Hepatocyte (in vitro differentiated cells): ENCODE measurements at regions not wholly inside any gene's neighbourhood (a gene's known extent, or its start where the extent isn't known, plus 50 kb on each side); places are given as distances from the start of the nearest gene placed in this dataset.

Source experiments
- DNase-seq: peaks from one replicate; pipeline ENCODE4 v3.0.0-alpha.2; 2016; ENCODE audit warnings: low spot score
- H2AFZ ChIP-seq: fragments of 200-600 bp; sonication (generic); 2 replicates; pipeline ENCODE4 v1.6.0; 2016; ENCODE audit warnings: antibody characterized with exemption, mild to moderate bottlenecking
- H3K27ac ChIP-seq: fragments of 200-600 bp; sonication (generic); 2 replicates; pipeline ENCODE4 v1.5.1; 2016; ENCODE audit warnings: mild to moderate bottlenecking
- H3K27me3 ChIP-seq: fragments of 200-600 bp; sonication (generic); 2 replicates; pipeline ENCODE4 v1.6.1; 2016
- H3K36me3 ChIP-seq: fragments of 200-600 bp; sonication (generic); replicated peaks from 2 replicates; pipeline ENCODE4 v1.5.1; 2016; ENCODE audit warnings: low read depth; ENCODE audit not compliant: insufficient read depth
- H3K4me1 ChIP-seq: fragments of 200-600 bp; sonication (generic); 2 replicates; pipeline ENCODE4 v1.5.1; 2016; ENCODE audit warnings: mild to moderate bottlenecking, moderate library complexity; ENCODE audit not compliant: insufficient read depth
- H3K4me2 ChIP-seq: fragments of 200-600 bp; sonication (generic); 2 replicates; pipeline ENCODE4 v1.6.0; 2016
- H3K4me3 ChIP-seq: fragments of 200-600 bp; sonication (generic); 2 replicates; pipeline ENCODE4 v1.5.1; 2016; ENCODE audit warnings: mild to moderate bottlenecking
- H3K79me2 ChIP-seq: fragments of 200-600 bp; sonication (generic); 2 replicates; pipeline ENCODE4 v1.6.0; 2017; ENCODE audit warnings: mild to moderate bottlenecking
- H3K9me2 ChIP-seq: fragments of 200-600 bp; sonication (generic); replicated peaks from 2 replicates; pipeline ENCODE4 v1.6.0; 2017; ENCODE audit warnings: mild to moderate bottlenecking; ENCODE audit not compliant: insufficient read depth
- H3K9me3 ChIP-seq: fragments of 200-600 bp; sonication (generic); 2 replicates; pipeline ENCODE4 v1.5.1; 2016; ENCODE audit warnings: low read depth, mild to moderate bottlenecking
- H4K20me1 ChIP-seq: fragments of 200-600 bp; sonication (generic); 2 replicates; pipeline ENCODE4 v1.6.0; 2016; ENCODE audit warnings: mild to moderate bottlenecking; ENCODE audit not compliant: insufficient read depth, poor library complexity, severe bottlenecking
- EZH2 ChIP-seq: fragments of 200-600 bp; sonication (generic); IDR thresholded peaks from 2 replicates; pipeline ENCODE4 v1.6.1; 2016; ENCODE audit warnings: antibody characterized with exemption, mild to moderate bottlenecking, borderline replicate concordance
- EZH2phosphoT487 ChIP-seq: fragments of 200-600 bp; sonication (generic); IDR thresholded peaks from one replicate; pipeline ENCODE4 v1.6.1; 2018; ENCODE audit warnings: antibody characterized with exemption, mild to moderate bottlenecking, low read depth, moderate library complexity; ENCODE audit not compliant: unreplicated experiment, severe bottlenecking
- WGBS: methylation state at CpG from one replicate; pipeline ENCODE4 v1.1.6; 2016; ENCODE audit warnings: low lambda C conversion rate; ENCODE audit errors: missing lambda C conversion rate; 5-methylcytosine and 5-hydroxymethylcytosine counted together
- TF ChIP-seq, protein P1 (sequence below): fragments of 200-600 bp; sonication (generic); IDR thresholded peaks from 2 replicates; pipeline ENCODE4 v1.5.1; 2016; ENCODE audit warnings: antibody characterized with exemption, mild to moderate bottlenecking; ENCODE audit not compliant: poor library complexity

DNA sequence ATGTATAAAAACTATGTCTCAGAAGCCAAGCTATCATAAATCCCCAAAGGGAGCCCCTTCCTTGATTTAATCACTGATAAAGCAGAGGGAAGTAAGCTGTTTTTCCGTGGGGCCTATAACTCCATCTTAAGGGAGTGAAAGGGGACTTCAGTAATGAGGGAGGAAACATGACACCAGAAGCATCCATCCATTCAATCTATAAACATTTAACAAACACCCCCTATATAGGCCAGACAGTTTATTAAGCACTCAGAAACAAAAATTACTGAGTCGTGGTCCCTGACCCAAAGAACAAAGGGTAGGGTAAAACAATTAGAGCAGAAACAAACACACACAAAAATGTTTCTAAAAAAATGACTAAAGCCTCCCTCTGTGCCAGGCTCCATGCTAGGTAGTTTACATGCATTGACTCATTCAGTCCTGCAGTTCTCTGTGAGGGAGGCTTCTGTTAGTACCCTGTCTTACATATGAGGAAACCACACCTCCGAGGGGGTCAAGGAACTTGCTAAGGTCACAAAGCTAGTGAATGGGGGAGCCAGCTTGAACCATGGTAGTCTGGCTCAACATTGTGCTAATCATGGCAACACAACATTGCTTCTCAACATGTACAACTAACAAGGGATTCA lies 472.1 kb downstream of the CDH2 start:
- Histone ChIP-seq H3K4me1 (no peaks in the 10 kb centered on the region), H3K79me2 (no peaks in the 10 kb centered on the region), H3K4me3 (no peak overlapping the region), H3K4me2 (no peak overlapping the region), H4K20me1 (no peaks in the 10 kb centered on the region), H3K9me3 (peaks cover 5% of the 10 kb centered on the region), H3K27me3 (no peaks in the 10 kb centered on the region), H3K9me2 (no peaks in the 10 kb centered on the region), H3K27ac (no peak overlapping the region), H3K36me3 (no peaks in the 10 kb centered on the region), H2AFZ (no peak overlapping the region)
- TF ChIP-seq EZH2phosphoT487, result no peak
- no peak for TF ChIP-seq EZH2
- TF ChIP-seq, protein P1, sequence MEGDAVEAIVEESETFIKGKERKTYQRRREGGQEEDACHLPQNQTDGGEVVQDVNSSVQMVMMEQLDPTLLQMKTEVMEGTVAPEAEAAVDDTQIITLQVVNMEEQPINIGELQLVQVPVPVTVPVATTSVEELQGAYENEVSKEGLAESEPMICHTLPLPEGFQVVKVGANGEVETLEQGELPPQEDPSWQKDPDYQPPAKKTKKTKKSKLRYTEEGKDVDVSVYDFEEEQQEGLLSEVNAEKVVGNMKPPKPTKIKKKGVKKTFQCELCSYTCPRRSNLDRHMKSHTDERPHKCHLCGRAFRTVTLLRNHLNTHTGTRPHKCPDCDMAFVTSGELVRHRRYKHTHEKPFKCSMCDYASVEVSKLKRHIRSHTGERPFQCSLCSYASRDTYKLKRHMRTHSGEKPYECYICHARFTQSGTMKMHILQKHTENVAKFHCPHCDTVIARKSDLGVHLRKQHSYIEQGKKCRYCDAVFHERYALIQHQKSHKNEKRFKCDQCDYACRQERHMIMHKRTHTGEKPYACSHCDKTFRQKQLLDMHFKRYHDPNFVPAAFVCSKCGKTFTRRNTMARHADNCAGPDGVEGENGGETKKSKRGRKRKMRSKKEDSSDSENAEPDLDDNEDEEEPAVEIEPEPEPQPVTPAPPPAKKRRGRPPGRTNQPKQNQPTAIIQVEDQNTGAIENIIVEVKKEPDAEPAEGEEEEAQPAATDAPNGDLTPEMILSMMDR, result no peak
- no peak for DNase-seq
- WGBS, result 56% methylated on average over 3 of the region's 3 CpGs

DNA sequence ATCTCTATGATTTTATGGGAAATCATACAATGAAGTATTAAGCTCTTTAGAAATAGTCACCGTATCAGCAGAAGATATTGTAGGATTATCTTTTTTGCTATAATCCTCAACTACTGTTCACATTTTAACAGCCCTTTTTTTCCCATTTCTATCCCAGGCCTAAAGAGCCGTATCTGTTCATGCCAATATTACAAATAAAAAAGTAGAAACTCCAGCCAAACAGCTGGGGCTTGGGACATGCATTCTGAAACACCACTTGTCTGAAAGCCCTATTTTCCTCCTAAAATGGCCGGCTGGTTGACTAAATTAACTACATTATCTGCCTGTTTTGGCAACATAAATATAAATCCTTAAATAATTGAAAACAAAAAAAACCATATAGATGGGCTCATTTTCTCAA lies 477.8 kb downstream of the CDH2 start:
- DNase-seq, result no peak
- 88% methylated on average over 3 of the region's 3 CpGs for WGBS

DNA sequence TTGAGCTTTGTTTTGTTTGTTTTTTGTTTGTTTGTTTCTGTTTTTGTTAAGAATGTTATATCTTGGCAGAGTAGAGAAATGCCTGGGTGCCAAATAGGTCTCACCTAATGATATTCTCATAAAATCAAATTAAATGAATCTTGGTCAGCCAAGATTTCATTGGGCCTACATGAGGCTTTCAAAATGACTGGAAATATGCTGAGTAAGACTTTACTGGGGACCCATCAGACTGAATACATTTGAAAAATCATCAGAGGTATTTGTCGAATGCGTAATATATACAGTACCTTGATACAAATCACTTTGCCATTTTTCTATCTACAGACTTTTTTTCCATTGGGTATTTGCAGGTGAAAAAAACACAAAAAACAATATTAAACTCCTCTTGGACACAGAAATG lies 480.8 kb downstream of the CDH2 start:
- Histone ChIP-seq H3K4me2 (no peak overlapping the region), H3K79me2 (no peaks in the 10 kb centered on the region), H3K27ac (no peak overlapping the region), H3K27me3 (no peaks in the 10 kb centered on the region), H3K9me3 (no peaks in the 10 kb centered on the region), H3K4me1 (no peaks in the 10 kb centered on the region), H3K9me2 (no peaks in the 10 kb centered on the region), H3K36me3 (no peaks in the 10 kb centered on the region), H4K20me1 (no peaks in the 10 kb centered on the region), H2AFZ (no peak overlapping the region), H3K4me3 (no peak overlapping the region)
- WGBS, result 97% methylated on average over 2 of the region's 2 CpGs
- no peak for DNase-seq
- TF ChIP-seq, protein P1, result no peak
- TF ChIP-seq EZH2phosphoT487 (no peak), EZH2 (no peak)

More for the DNA sequence above, 477.8 kb downstream of the CDH2 start:
- Histone ChIP-seq H3K79me2 (no peaks in the 10 kb centered on the region), H3K9me3 (no peaks in the 10 kb centered on the region), H3K4me2 (no peak overlapping the region), H3K4me1 (no peaks in the 10 kb centered on the region), H3K27me3 (no peaks in the 10 kb centered on the region), H2AFZ (no peak overlapping the region), H3K4me3 (no peak overlapping the region), H3K27ac (no peak overlapping the region), H4K20me1 (no peaks in the 10 kb centered on the region), H3K9me2 (no peaks in the 10 kb centered on the region), H3K36me3 (no peaks in the 10 kb centered on the region)
- TF ChIP-seq EZH2, result no peak
- TF ChIP-seq, protein P1, result no peak
- TF ChIP-seq EZH2phosphoT487, result no peak
